GM12878 (cell line): ENCODE measurements at regions not wholly inside any gene's neighbourhood (a gene's known extent, or its start where the extent isn't known, plus 50 kb on each side); places are given as distances from the start of the nearest gene placed in this dataset.

Experiments used
- ATAC-seq: fragments of 200-7000 bp; cut with Tn5 transposase; 3 replicates; pipeline ENCODE4 v1.9.1; 2020; ENCODE audit warnings: mild to moderate bottlenecking, moderate library complexity
- BruUV-seq: library from RNA; stranded (reverse); fragments of 400-500 nt; replicated peaks from 2 replicates; lab custom pipeline; 2021; lab: Mats Ljungman, UMichigan
- CTCF ChIA-PET: fragments of 300-600 bp; sonication (Branson Sonifier 250); formaldehyde crosslinking; extraction: SDS; loops from one replicate; lab custom pipeline; 2021; ENCODE audit warnings: inconsistent platforms; lab: Yijun Ruan, JAX
- POLR2A ChIA-PET: fragments of 350-600 bp; formaldehyde crosslinking; extraction: SDS; loops from one replicate; lab custom pipeline; 2021; ENCODE audit warnings: inconsistent platforms; lab: Charles Lee
- RAD21 ChIA-PET: fragments of 300-600 bp; sonication (Branson Sonifier 250); formaldehyde crosslinking; loops from one replicate; lab custom pipeline; 2023; ENCODE audit warnings: antibody characterized with exemption; ENCODE audit not compliant: unreplicated experiment; lab: Charles Lee
- SMC1A ChIA-PET: fragments of 300-600 bp; sonication (Branson Sonifier 250); formaldehyde crosslinking; loops from one replicate; lab custom pipeline; 2023; ENCODE audit not compliant: unreplicated experiment, uncharacterized antibody; lab: Charles Lee
- DNase-seq: peaks from one replicate; pipeline ENCODE4 v3.0.0-alpha.2; 2011; ENCODE audit warnings: low read depth, low spot score
- FAIRE-seq: peaks from 3 replicates; lab custom pipeline; 2011; peaks lifted over from hg19 to GRCh38; lab: Jason Lieb, UNC
- H2AFZ ChIP-seq: 2 replicates; pipeline ENCODE4 v1.6.0; 2011; ENCODE audit warnings: low read depth, low read length, control low read depth; ENCODE audit not compliant: control insufficient read depth
- H3K27ac ChIP-seq: 2 replicates; pipeline ENCODE4 v1.5.1; 2011; ENCODE audit warnings: control low read depth; ENCODE audit not compliant: control insufficient read depth, insufficient read depth
- H3K27me3 ChIP-seq, 2 experiments: replicated peaks in 1 of 2; 2 replicates each; pipeline versions ENCODE4 v1.6.0 to v1.6.1; 2011; ENCODE audit warnings: low read length in 1 of 2; ENCODE audit not compliant: control insufficient read depth in 2 of 2, insufficient read depth in 2 of 2
- H3K36me3 ChIP-seq, 2 experiments: 2 replicates each; pipeline ENCODE4 v1.5.1; 2011; ENCODE audit warnings: low read length in 1 of 2; ENCODE audit not compliant: control insufficient read depth in 2 of 2, insufficient read depth in 2 of 2
- H3K4me1 ChIP-seq: 2 replicates; pipeline ENCODE4 v1.6.1; 2011; ENCODE audit warnings: mild to moderate bottlenecking, low read length, moderate library complexity, mixed read lengths; ENCODE audit not compliant: control insufficient read depth, insufficient read depth
- H3K4me2 ChIP-seq: 2 replicates; pipeline ENCODE4 v1.6.0; 2011; ENCODE audit warnings: control low read depth; ENCODE audit not compliant: control insufficient read depth, insufficient read depth
- H3K4me3 ChIP-seq: fragments of 200-600 bp; sonication (generic); 2 replicates; pipeline ENCODE4 v1.5.1; 2016
- H3K79me2 ChIP-seq: 2 replicates; pipeline ENCODE4 v1.6.0; 2011; ENCODE audit warnings: low read length; ENCODE audit not compliant: control insufficient read depth, insufficient read depth
- H3K9ac ChIP-seq: 2 replicates; pipeline ENCODE4 v1.8.0; 2011; ENCODE audit warnings: low read length, control low read depth, mixed read lengths; ENCODE audit not compliant: control insufficient read depth, insufficient read depth
- H3K9me3 ChIP-seq: replicated peaks from 3 replicates; pipeline ENCODE4 v1.5.1; 2011; ENCODE audit warnings: mild to moderate bottlenecking, low read length; ENCODE audit not compliant: control insufficient read depth, insufficient read depth
- H4K20me1 ChIP-seq: 2 replicates; pipeline ENCODE4 v1.6.0; 2011; ENCODE audit not compliant: control insufficient read depth, insufficient read depth
- ATF2 ChIP-seq: IDR thresholded peaks from 2 replicates; pipeline ENCODE4 v1.6.1; 2012; ENCODE audit warnings: low read length, inconsistent platforms
- ATF3 ChIP-seq: IDR thresholded peaks from 2 replicates; pipeline ENCODE4 v1.6.1; 2011; ENCODE audit warnings: low read depth, mild to moderate bottlenecking, low read length, moderate library complexity, borderline replicate concordance; ENCODE audit errors: extremely low read depth
- BMI1 ChIP-seq: fragments of 450-650 bp; IDR thresholded peaks from 2 replicates; pipeline ENCODE4 v1.6.1; 2016; ENCODE audit warnings: mild to moderate bottlenecking, moderate library complexity, borderline replicate concordance
- BRCA1 ChIP-seq: IDR thresholded peaks from 2 replicates; pipeline ENCODE4 v1.6.1; 2011; ENCODE audit warnings: low read depth, low read length, improper control_type of control experiment
- CREM ChIP-seq: IDR thresholded peaks from 2 replicates; pipeline ENCODE4 v1.6.1; 2014; ENCODE audit warnings: antibody characterized with exemption, low read depth
- E2F8 ChIP-seq: fragments of 450-650 bp; IDR thresholded peaks from 2 replicates; pipeline ENCODE4 v1.6.1; 2018; ENCODE audit warnings: mild to moderate bottlenecking, low read depth, moderate library complexity; ENCODE audit not compliant: partially characterized antibody
- EGR1 ChIP-seq, 2 experiments: IDR thresholded peaks; 1 replicate in 1 of 2; 2 replicates in 1 of 2; pipeline ENCODE4 v1.6.1; 2011 to 2012; ENCODE audit warnings: low read depth in 2 of 2, low read length in 2 of 2, borderline replicate concordance in 1 of 2, mild to moderate bottlenecking in 1 of 2, moderate library complexity in 1 of 2
- IRF5 ChIP-seq: fragments of 450-650 bp; IDR thresholded peaks from 2 replicates; pipeline ENCODE4 v1.6.1; 2017; ENCODE audit warnings: borderline replicate concordance
- MTA3 ChIP-seq: IDR thresholded peaks from 2 replicates; pipeline ENCODE4 v1.6.1; 2012; ENCODE audit warnings: low read length, inconsistent platforms, borderline replicate concordance
- NRF1 ChIP-seq: conservative IDR thresholded peaks from 2 replicates; pipeline ENCODE4 v1.6.1; 2011; ENCODE audit warnings: mild to moderate bottlenecking, low read depth, low read length, improper control_type of control experiment
- PAX8 ChIP-seq: fragments of 450-650 bp; IDR thresholded peaks from 2 replicates; pipeline ENCODE4 v1.6.1; 2017; ENCODE audit warnings: mild to moderate bottlenecking, moderate library complexity
- POLR2AphosphoS2 ChIP-seq: IDR thresholded peaks from 2 replicates; pipeline ENCODE4 v1.6.1; 2011; ENCODE audit warnings: low read depth, mild to moderate bottlenecking, low read length, improper control_type of control experiment, moderate library complexity
- SMC3 ChIP-seq: IDR thresholded peaks from 2 replicates; pipeline ENCODE4 v1.6.1; 2011; ENCODE audit warnings: low read length, improper control_type of control experiment, borderline replicate concordance
- TCF12 ChIP-seq: IDR thresholded peaks from 2 replicates; pipeline ENCODE4 v1.6.1; 2011; ENCODE audit warnings: low read depth, mild to moderate bottlenecking, low read length
- USF1 ChIP-seq: IDR thresholded peaks from 2 replicates; pipeline ENCODE4 v1.6.1; 2011; ENCODE audit warnings: borderline replicate concordance, low read depth, mild to moderate bottlenecking, moderate library complexity, mixed read lengths, low read length; ENCODE audit not compliant: insufficient read depth; ENCODE audit errors: extremely low read length
- ZNF217 ChIP-seq: fragments of 450-650 bp; IDR thresholded peaks from 2 replicates; pipeline ENCODE4 v1.6.1; 2017; ENCODE audit warnings: antibody characterized with exemption, mild to moderate bottlenecking
- WGBS: methylation state at CpG from one replicate; pipeline ENCODE4 v1.1.6; 2016; ENCODE audit warnings: low lambda C conversion rate; ENCODE audit not compliant: insufficient replicate concordance, insufficient coverage; ENCODE audit errors: missing lambda C conversion rate; 5-methylcytosine and 5-hydroxymethylcytosine counted together
- in situ Hi-C: fragments of 300-500 bp; cut with MboI; formaldehyde crosslinking; loops from 9 replicates; pipeline ENCODE4 v1.14.3; 2018; ENCODE audit warnings: mixed read lengths
- intact Hi-C: fragments of 100-400 bp; cut with micrococcal nuclease; formaldehyde crosslinking; loops from one replicate; pipeline ENCODE4 v1.14.2; 2022; ENCODE audit not compliant: unreplicated experiment

- DNase-seq (no peak), FAIRE-seq (no peak), ATAC-seq (no peak)
- ChIA-PET POLR2A (no interaction called here), SMC1A (interaction anchor here (0.7 to 1.6 kb wide), 5 partner anchors 19 to 736 kb away, joined by 3 to 4 read pairs (median 4); no protein-coding TSS in a partner anchor), RAD21 (interaction anchor here (0.8 kb wide), 1 partner anchor 54 kb away, joined by 4 read pairs; no protein-coding TSS in a partner anchor), CTCF (interaction anchor here (1.2 kb wide), 1 partner anchor 133 kb away, joined by 4 read pairs; no protein-coding TSS in a partner anchor)
- Histone ChIP-seq H3K27ac (no peak overlapping the region), H4K20me1 (no peaks in the 10 kb centered on the region), H3K4me2 (no peak overlapping the region), H3K4me3 (no peak overlapping the region), H3K9ac (no peak overlapping the region), H3K27me3 (no peaks in the 10 kb centered on the region), H3K36me3 (no peaks in the 10 kb centered on the region), H3K79me2 (no peaks in the 10 kb centered on the region), H3K9me3 (no peaks in the 10 kb centered on the region; the same call in 2 of the 3 replicates), H3K4me1 (peaks cover 19% of the 10 kb centered on the region), H2AFZ (no peak overlapping the region)
- intact Hi-C loops = loop anchor here (2.0 to 10.0 kb wide), 2 partner anchors 59 to 699 kb away; no protein-coding TSS in a partner anchor
- in situ Hi-C loops = no loop called here
- whole genome bisulfite sequencing = 99% methylated on average over 4 of the region's 4 CpGs
- BruUV-seq = no TSS peak
- TF ChIP-seq E2F8 (no peak), ATF2 (no peak), BRCA1 (no peak), EGR1 (IDR thresholded peaks at IDR 0.05; ENCODE audit: borderline replicate concordance in 1 of 2, low read depth in 2 of 2, low read length in 2 of 2) (no peak), PAX8 (no peak), POLR2AphosphoS2 (no peak), TCF12 (no peak), ZNF217 (no peak), MTA3 (no peak), CREM (no peak), USF1 (no peak), NRF1 (no peak), SMC3 (no peak), IRF5 (no peak), BMI1 (no peak), ATF3 (no peak)
These were observed 148.7 kb upstream of the KLF6 start for GRCh38 chr10:3933733-3934132.
